ENCODE measurements at regions not wholly inside any gene's neighbourhood (a gene's known extent, or its start where the extent isn't known, plus 50 kb on each side); places are given as distances from the start of the nearest gene placed in this dataset.

DNA sequence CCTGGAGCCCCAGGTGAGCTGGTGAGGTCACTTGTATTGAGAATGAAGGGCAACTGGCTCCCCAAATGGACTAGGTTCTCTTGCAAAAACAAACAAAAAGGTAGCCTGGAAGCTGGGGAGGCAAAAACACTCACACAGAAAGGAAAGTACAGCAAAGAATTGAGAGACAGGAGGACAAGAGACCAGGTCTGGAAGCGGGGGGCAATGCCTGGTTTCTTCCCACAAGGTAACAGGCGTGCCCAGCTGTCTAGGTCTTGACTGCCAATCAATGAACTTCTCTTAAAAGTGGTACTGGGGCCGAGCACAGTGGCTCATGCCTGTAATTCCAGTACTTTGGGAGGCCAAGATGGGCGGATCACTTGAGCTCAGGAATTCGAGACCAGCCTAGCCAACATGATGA lies 356.4 kb upstream of the TSHZ3 start:
- no peak for FAIRE-seq
- TF ChIP-seq, protein P1, sequence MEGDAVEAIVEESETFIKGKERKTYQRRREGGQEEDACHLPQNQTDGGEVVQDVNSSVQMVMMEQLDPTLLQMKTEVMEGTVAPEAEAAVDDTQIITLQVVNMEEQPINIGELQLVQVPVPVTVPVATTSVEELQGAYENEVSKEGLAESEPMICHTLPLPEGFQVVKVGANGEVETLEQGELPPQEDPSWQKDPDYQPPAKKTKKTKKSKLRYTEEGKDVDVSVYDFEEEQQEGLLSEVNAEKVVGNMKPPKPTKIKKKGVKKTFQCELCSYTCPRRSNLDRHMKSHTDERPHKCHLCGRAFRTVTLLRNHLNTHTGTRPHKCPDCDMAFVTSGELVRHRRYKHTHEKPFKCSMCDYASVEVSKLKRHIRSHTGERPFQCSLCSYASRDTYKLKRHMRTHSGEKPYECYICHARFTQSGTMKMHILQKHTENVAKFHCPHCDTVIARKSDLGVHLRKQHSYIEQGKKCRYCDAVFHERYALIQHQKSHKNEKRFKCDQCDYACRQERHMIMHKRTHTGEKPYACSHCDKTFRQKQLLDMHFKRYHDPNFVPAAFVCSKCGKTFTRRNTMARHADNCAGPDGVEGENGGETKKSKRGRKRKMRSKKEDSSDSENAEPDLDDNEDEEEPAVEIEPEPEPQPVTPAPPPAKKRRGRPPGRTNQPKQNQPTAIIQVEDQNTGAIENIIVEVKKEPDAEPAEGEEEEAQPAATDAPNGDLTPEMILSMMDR (IDR thresholded peaks at IDR 0.05; ENCODE audit: insufficient read depth, missing control alignments): no peak

DNA sequence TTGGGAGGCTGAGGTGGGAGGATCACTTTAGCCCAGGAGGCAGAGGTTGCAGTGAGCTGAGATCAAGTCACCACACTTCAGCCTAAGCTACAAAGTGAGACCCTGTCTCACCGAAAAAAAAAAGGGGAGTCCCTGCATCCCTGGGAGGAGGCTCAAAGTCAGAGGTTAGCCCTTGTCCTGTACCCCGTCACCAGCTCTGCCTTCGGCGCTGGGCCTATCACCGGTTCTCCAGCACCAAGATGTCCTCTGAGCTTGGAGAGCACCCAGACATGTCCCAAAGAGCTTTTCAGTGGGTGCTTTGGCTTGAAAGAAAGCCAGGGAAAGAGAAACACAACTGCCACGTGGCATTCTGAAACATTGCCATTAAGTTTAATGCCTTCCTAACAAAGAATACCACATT lies 356.9 kb upstream of the TSHZ3 start:
- DNase-seq (ENCODE audit: insufficient read length, low spot score): no peak
- FAIRE-seq: no peak
- TF ChIP-seq, protein P1 (IDR thresholded peaks at IDR 0.05; ENCODE audit: insufficient read depth, missing control alignments): no peak

More for the DNA sequence above, 356.4 kb upstream of the TSHZ3 start:
- no peak for DNase-seq (ENCODE audit: insufficient read length, low spot score)

DNA sequence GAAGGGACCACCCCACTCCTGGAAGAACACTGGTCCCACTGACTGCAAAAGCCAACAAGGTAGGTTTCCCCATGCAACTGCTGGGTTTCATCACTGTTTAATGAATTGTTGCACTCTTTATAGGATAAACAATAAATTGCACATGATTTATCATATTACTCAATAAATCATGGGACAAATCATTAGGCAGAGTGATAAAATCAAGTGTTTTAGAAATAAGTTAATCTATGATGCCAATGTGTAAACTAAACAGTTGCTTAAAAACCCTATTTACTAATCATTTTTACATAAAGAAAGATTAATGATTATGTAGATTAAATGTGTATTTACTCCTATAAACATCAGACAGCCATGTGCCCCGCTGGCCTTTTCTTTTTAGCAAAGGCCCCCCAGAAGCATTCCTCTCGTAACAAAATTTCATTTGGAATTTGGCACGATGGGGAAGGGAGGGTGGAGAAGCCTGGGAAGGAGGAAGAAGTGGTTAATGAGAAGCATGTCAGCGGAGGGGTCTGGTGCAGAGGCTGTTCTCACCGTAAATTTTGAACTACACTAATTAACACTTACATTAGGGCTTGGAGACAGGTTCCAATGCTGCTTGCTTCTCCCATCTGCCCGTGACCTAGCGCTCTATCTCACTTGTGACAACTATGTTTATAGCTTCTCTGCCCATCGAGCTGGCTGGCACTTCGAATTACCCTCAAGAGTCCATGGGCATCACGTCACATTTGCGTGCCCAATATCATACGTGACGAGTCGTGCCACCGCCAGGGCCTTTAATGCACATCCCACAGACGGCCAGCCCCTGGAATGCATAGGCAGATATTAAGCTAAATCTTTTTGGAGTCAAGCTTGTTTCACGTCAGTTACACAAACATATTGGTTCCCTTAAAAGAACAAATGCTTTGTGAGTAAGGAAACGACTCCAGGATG lies 357.7 kb upstream of the TSHZ3 start:
- no peak for FAIRE-seq

DNA sequence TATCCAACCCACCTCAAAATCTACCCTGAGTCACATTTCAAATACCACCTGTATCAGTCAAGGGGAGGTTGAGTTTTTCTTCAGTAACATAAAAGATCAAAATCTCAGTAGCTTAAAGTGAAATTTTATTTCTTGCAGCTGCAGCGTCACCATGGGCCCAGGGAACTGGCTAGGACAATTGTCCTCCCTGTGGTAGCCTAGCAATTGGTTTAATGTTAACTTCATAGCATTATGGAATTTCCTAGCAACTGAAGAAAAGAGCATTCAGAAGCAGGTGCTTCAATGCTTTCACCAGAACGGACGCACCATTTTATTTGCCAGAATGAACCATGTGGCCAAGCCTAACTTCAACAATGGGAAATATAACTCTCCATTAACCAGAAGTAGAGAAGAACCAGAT lies 359.3 kb upstream of the TSHZ3 start:
- TF ChIP-seq, protein P1 (IDR thresholded peaks at IDR 0.05; ENCODE audit: insufficient read depth, missing control alignments): no peak
- DNase-seq (ENCODE audit: insufficient read length, low spot score) (no peak), FAIRE-seq (no peak)

More for the DNA sequence above, 357.7 kb upstream of the TSHZ3 start:
- DNase-seq (ENCODE audit: insufficient read length, low spot score): no peak
- TF ChIP-seq, protein P1 (IDR thresholded peaks at IDR 0.05; ENCODE audit: insufficient read depth, missing control alignments): no peak

DNA sequence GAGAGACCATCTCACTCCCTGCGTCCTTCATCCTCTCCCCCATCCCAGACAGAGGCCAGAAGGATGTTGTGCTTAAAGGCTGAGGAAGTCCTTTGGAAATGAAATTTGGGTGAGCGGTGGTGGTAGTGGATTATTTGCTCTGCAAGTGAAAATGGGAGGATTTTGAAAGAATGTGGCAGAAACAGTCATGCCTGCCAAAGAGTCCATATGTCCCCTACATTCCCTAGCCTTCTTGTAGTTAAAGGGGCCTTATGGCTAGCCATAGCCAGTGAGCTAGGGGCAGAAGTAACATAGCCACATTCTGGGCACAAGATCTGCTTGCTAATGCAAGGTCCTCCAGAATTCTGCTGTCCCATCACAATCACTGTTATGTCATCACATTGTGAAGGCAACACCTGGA lies 360.2 kb upstream of the TSHZ3 start:
- FAIRE-seq (no peak), DNase-seq (ENCODE audit: insufficient read length, low spot score) (no peak)
- TF ChIP-seq, protein P1 (IDR thresholded peaks at IDR 0.05; ENCODE audit: insufficient read depth, missing control alignments): no peak

DNA sequence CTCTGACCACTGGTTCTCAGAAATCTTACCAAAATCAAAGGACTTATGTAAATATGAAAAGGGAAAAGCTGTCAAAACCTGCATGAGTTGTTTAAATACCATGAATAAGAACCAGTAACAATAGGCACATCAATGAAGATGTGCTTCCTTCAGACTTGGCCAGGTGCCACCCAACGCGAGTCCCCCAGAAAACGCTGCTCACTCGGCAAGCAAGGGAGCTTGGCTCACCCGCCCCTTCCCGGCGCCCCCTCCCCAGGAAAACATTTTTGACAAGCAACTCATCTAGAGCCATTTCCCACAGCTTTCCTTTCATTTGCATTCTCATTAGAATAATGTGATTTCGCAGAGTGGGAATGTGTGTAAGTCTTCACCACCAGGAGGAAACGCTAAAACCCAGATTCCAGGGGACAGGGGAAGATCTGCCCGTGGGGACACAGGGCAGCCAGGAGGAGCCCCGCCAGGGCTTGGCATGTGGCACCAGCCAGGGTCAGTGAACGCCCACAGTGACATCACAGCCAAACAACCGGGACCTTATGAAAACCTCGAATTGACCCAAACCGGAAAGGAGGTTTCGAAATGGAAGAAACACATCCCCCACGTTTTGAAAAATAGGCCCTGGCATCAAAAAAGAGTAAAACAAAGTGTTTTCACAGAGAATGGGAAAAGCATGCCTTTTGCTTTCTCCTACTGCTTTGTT lies 366.2 kb upstream of the TSHZ3 start:
- DNase-seq (ENCODE audit: insufficient read length, low spot score): no peak
- TF ChIP-seq, protein P1 (IDR thresholded peaks at IDR 0.05; ENCODE audit: insufficient read depth, missing control alignments): no peak
- FAIRE-seq: no peak
